GM12865 (cell line): ENCODE measurements at regions not wholly inside any gene's neighbourhood (a gene's known extent, or its start where the extent isn't known, plus 50 kb on each side); places are given as distances from the start of the nearest gene placed in this dataset.

ENCODE experiments used
- DNase-seq: peaks from one replicate; pipeline ENCODE4 v3.0.0; 2010; ENCODE audit warnings: low read depth
- H3K4me3 ChIP-seq: 2 replicates; pipeline ENCODE4 v1.5.1; 2011; ENCODE audit warnings: mild to moderate bottlenecking, low read depth, low read length, control low read depth
- CTCF ChIP-seq: IDR thresholded peaks from 2 replicates; pipeline ENCODE4 v1.5.1; 2011; ENCODE audit warnings: low read length, control low read depth, low read depth, inconsistent platforms; ENCODE audit not compliant: insufficient read depth; ENCODE audit errors: missing control alignments

GRCh38 chr1:232249861-232250777, 379.8 kb downstream of the SIPA1L2 start:
- TF ChIP-seq CTCF, result no peak
- no peak for DNase-seq
- no peak overlapping the region for H3K4me3 ChIP-seq

- TF ChIP-seq CTCF, result no peak
- H3K4me3 ChIP-seq, result no peak overlapping the region
- no peak for DNase-seq
Observed at GRCh38 chr1:232249339-232249738, 380.6 kb downstream of the SIPA1L2 start.

- no peak for DNase-seq
- no peak overlapping the region for H3K4me3 ChIP-seq
- no peak for TF ChIP-seq CTCF
Observed at GRCh38 chr1:232248276-232248820, 381.6 kb downstream of the SIPA1L2 start.

- no peak for DNase-seq
- no peak overlapping the region for H3K4me3 ChIP-seq
- no peak for TF ChIP-seq CTCF
Observed at GRCh38 chr1:232247669-232248068, 382.3 kb downstream of the SIPA1L2 start.

DNA sequence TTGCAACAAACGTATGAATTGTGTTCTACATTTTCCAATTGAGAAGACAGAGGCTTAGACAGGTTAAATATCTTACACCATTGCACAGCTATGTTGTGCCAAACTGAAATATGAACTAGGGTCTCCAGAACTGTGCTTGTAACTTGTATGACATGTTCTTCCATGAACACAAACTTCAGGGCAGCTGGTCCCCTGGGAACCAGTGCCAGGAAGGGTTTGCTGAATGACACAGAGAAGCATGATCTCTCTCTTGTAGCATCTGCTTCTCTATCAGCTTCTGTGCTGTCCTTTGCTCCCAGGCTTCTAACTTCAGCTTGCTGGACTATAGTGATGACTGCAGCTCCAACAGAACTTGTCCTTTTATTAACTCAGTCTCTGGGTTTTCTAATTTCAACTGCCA, 385.5 kb downstream of the SIPA1L2 start:
- no peak for TF ChIP-seq CTCF
- DNase-seq, result no peak
- no peak overlapping the region for H3K4me3 ChIP-seq

GRCh38 chr1:232239998-232240397, 389.9 kb downstream of the SIPA1L2 start:
- no peak overlapping the region for H3K4me3 ChIP-seq
- no peak for TF ChIP-seq CTCF
- DNase-seq, result no peak
